HG03066 (cell line): ENCODE measurements at regions not wholly inside any gene's neighbourhood (a gene's known extent, or its start where the extent isn't known, plus 50 kb on each side); places are given as distances from the start of the nearest gene placed in this dataset.

ENCODE experiments used
- ATAC-seq: cut with Tn5 transposase; IDR thresholded peaks from one replicate; pipeline ENCODE4 v1.9.1; 2021; ENCODE audit warnings: low read depth; ENCODE audit not compliant: unreplicated experiment

DNA sequence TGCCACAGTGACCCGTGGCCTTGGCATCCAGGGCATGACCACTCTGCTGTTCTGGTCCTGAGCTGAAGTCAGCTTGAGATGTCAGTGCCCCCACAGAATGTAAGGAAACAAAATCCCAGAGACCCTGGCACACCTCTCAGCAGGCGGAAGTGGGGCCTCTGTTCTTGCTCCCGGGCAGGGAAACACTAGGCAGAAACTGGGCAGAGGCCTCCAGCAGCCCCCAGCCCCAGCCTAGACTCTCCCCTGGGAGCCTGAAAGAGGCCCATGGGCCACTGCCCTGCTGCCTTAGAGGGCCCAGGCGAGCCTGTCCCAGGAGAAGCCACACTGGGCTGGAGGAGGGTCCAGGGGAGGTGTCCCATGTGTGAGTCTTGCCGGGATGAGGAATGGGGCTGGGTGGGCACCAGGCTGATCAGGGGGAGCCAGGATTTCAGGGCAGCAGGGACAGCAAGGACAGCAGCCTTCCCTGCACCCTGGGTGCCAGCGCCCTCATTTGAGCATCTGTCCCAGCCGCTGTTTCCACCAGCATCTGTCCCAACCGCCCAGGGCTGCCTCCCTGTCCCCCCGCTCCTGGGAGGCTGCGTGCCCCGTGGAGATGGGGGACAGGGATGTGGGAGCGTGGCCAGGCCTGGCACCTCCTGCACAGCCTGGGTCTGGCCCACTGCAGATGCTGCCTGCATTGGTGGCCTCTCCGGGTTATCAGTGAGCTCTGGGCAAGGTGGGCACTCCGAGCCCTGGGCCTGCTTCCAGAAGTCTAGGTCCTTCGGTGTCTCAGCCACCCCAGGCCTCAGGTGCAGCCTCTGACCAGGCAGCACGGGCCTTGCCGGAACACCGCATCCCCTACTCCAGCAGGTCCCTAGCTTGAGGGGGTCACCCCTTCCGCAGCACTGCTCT is 1072.4 kb downstream of the BRD1 start:
- ATAC-seq = no peak

GRCh38 chr22:48754611-48755058 is 1073.0 kb downstream of the BRD1 start:
- no peak for ATAC-seq

DNA sequence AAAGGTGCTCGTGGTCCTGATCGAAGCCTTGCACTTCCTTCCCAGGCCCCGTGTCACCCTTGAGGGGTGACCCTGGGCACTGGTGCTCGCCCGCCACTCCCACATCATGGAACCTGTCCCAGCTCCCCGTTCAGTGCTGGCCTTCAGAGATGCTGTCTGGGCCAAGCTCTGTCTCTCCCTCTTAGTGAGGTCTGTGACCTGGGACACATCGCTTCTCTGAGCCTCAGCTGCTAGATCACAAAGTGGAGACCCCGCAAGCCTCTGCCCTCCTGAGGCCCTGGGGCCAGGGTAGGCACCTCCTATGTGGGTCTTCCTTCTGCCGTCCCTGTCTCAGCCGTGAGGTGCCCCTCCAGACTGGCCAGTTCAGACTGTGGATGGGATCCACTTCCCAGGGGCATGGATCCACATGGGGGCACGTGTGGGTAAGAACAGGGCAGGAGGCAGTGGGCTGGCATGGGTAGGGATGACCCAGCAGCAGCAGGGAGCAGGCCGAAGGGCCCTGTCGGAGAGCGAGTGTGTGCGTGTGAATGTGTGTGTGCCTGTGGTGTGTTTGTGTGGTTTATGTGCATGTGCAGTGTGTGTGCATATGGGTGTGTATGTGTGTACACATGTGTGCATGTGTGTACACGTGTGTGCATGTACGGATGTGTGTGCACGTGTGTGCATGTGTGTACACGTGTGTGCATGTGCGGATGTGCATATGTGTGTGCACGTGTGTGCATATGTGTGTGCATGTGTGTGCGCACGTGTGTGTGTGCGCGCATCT is 1073.7 kb downstream of the BRD1 start:
- ATAC-seq = no peak

- ATAC-seq = no peak
Observed at GRCh38 chr22:48753381-48753730, 1074.3 kb downstream of the BRD1 start.

DNA sequence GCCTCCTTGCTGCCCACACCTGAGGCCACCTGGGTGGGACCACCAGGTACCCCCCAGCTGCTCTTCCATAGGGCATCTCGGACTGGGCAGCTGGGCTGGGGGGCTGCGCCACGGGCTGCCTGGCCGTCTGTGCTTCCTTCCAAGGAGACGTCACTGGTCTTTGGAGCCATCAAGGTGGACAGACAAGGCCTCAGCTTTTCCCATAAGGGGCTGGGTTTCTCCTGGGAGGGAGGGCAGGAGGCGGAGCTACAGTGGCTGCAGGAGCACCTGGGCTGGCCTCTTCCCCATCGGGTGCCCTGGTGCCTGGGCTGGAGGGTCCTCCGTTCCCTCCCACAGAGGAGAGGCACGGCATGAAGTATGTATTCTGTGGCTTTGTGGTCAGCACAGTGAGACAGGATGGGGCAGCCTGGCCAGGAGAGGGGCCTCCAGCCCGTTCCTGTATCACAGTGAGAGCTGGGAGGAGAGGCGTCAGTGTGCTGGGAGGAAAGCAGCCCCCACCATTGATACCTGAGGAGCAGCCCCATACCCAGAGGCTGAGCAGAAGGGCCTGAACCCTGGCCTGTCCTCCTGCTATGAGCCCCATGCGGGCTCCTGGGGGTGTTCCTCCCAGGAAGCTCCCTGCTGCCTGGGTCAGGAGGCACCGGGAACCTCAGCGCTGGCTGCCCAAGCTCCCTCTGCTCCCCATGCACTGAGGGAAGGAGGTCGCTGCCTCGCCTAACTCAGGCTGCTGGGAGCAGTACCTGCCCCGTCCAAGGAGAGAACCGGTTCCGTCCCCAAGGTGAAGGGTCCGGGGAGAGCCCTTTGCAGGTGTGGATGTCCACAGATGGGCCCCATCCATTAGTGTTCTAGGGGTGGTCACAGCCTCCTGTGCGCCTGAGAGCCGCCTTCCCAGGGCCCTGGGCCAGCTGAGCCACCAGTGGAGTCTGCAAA is 1075.0 kb downstream of the BRD1 start:
- no peak for ATAC-seq

DNA sequence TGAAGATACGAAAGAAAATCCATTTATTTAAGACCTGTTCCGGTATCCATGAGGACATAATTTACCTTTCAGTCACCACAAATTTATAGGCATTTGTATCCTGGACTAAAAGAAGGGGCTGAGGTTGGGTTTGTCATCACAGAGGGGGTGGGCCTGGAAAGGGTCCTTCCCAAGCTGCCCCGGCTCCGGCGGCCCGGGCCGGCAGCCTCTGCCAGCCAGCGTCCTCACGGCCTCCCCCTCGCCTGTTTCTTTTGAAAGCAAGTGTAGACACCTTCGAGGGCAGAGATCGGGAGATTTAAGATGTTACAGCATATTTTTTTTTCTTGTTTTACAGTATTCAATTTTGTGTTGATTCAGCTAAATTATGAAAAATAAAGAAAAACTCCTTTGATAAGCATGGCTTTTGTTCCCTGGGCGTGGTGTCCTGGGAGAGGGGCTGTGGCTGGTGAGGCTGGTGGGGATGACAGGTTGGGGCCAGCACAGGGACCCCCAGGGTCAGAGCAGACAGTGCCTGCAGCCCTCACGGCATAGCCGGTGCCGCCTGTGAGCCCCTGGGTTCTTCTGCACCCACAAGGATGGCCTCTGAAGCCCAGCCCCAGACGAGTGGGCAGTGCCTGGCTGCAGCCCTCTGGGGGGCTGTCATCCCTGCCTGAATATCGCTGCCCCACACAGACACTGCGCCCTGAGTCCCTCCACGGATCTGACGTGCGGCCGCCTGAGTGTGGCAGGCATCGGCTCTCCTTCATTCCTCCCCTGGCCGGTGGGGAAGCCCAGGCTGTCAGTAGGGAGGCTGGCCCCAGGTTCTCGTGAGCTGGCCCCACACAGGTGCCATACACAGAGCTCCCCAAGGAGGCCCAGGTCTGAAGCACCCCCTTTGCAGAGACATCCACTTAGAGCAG is 1075.9 kb downstream of the BRD1 start:
- no peak for ATAC-seq

DNA sequence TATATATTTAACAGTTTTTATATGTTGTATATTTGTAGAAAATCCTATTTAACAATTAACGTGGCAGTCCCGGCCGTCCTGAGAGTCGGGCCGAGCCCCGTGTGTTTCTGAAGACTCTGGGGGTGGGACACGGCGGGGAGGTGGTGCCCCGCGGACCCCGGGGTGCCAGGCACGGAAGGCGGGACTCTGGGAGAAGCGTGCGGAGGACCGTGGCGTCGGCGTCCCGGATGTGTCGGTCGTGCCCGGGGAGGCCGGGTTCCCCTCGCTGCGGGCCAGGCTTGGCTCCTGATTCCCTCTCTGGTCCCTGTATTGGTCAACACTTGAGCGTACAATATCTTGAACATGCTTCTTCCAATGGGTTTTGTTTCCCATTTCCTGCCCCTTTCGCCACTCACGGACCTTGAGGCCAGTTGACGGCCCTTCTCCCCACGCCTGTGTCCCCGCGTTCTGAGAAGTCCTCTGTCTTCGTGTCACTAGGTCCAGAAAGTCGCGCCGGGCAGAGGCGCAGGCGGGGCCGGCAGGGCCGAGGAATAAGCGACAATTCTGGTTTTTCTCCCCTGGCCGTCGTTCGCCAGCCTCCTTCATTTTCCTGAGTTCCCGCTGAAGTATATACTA is 1076.7 kb downstream of the BRD1 start:
- no peak for ATAC-seq

DNA sequence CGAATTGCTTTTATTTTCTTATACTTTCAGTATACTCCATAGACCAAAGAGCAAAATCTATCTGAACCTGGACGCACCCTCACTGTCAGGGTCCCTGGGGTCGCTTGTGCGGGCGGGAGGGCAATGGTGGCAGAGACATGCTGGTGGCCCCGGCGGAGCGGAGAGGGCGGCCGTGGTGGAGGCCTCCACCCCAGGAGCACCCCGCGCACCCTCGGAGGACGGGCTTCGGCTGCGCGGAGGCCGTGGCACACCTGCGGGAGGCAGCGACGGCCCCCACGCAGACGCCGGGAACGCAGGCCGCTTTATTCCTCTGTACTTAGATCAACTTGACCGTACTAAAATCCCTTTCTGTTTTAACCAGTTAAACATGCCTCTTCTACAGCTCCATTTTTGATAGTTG is 1077.4 kb downstream of the BRD1 start:
- ATAC-seq = no peak

DNA sequence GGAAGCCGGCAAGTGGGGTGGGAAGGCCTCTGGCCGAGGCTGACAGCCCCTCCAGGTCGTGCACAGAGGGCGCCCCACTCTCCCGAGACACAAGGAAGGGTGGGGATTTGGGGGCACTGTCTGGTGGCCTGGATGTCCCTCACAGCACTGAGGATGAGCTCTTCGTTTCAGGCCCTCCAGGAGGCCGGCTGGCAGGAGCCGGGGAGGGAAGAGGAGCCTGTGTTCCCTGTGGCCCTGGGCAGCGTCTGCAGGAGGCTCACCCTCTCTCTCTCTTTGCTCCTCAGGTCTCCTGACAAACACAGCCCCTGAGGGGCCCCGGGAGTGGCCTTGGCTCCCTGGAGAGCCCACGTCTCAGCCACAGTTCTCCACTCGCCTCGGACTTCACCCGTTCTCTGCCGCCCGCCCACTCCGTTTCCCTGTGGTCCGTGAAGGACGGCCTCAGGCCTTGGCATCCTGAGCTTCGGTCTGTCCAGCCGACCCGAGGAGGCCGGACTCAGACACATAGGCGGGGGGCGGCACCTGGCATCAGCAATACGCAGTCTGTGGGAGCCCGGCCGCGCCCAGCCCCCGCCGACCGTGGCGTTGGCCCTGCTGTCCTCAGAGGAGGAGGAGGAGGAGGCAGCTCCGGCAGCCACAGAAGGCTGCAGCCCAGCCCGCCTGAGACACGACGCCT is 1078.0 kb downstream of the BRD1 start:
- no peak for ATAC-seq

DNA sequence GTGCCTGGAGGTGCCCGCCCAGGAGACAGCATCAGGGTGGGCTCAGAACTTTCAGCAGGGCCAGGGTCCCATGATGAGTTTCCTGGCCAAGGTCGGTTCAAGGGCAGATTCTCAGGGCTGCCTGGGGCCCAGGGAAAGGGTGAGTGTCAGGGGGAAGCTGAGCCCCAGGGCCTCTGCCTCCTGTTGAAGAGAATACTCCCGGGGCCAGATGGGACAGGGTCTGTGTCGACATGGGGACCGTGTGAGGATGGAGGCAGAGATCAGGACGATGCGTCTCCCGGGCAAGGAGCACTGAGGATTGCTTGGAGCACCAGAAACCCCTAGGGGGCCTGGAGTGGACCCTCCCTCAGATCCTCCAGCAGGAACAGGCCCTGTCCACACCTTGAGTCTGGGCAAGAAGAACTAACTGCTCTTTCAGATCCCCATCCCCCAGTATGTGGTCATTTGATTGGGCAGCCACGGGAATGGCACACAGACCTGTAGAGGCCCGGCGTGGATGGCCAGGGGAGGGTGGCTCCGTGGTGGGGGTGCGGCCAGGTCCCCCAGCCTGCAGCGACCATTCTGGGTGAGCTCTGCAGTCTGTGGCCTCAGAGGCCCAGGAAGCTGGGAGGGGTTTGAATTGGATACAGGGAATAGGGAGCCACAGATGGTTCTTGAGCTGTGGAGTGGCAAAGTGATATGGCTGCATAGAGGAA is 1078.7 kb downstream of the BRD1 start:
- ATAC-seq = no peak

DNA sequence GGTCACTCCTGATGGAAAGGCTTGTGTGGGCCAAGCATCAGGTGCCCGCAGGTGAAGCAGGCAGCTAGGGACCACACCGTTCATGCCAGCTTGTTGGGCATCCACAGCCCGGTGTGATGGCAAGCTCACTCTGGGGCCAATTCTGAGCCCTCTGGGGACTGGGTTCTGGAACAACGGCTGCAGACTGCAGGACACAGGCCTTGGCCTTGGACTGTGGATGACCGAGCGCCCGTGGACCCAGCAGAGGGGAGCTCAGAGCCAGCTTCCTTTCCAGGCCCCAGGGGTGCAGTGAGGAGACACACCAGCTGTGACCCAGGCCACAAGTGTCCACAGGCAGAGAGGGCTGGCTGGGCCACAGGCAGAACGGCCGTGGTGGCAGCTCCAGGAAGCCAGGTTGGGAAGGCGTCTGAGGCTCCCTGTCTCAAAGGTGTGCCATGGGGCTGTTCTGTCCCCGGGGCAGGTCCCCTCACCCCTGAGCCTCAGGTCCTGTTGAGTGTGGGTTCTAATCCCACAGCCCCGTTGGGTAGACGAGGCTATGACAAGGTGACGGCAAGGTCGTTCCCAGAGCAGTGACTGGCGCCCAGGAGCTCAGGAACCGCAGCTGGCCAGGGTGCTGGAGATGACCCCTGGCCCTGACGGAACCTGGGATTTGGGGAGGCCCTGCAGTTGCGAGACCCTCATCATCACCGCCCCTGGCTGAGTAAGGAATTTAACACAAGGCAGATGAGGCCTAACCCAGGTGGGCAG is 1079.4 kb downstream of the BRD1 start:
- no peak for ATAC-seq

GRCh38 chr22:48746789-48747425 is 1080.8 kb downstream of the BRD1 start:
- no peak for ATAC-seq

DNA sequence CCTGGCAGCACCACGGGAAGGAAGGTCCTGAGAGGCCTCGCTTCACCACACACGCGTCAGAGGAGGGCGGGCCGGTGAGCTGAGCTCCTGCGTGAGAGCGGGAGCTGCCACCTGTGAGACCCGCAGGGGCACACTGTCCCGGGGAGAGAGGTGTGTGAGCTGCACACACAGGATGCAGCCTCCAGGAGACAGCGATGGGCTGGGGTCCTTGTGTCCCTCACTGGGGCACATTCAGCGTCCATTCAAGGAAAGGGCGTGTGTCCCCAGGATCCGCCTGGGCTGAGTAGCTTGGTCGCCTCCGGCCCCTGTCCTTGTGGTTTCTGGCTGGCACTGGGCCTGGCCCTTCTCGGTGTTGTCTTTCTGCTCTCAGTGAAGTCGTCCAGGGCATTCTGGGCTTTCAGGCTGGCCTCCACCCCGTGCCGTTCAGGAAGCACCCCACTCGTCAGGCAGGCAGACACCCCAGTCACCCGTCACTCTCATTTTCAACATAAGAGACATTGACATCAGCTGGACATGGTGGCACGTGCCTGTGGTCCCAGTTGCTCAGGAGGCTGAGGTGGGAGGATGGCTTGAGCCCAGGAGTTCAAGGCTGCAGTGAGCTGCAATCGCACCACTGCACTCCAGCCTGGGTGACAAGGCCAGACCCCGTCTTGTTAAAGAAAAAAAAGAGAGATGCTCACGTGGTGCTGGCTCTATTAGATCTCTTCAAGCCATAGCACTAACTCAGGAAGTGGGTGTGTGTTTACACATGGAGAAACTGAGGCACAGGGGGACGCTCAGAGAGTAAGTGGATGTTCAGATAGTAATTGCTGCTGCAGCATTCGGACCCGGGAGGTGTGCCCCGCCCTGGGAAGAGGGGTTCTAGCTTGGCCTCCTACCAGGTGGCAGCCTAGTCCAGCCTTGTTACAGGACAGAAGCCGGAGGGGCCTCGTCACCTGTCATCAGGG is 1081.6 kb downstream of the BRD1 start:
- ATAC-seq = no peak

GRCh38 chr22:48744967-48745841 is 1082.5 kb downstream of the BRD1 start:
- ATAC-seq = no peak

DNA sequence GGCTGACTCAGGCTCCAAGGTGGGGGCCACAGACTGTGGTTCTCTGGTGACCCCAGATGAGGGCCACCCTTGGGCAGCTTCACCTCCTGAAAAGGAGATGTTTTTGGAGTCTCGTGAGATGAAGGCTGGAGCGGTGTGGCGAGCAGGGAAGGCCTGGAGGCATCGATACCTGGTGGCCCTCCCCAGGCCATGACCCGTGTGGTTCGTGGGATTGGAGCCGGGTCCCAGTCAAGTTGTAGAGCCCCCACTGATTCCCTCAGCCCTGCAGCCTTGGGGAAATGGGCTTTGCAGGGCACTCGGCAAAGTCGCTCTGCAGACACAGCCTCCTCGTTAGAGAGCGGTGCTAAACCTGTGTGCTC is 1083.4 kb downstream of the BRD1 start:
- ATAC-seq = no peak
